NCI-H510A treated with DMSO at 0.1 percent for 48 hours (cell line): ENCODE measurements at regions not wholly inside any gene's neighbourhood (a gene's known extent, or its start where the extent isn't known, plus 50 kb on each side); places are given as distances from the start of the nearest gene placed in this dataset.
"Not testable (repeated sequence)": the region's sequence is repeated elsewhere in the genome, so short reads cannot be mapped to it uniquely, and the experiment has no call there.

Experiments
- DNase-seq: peaks from one replicate; lab custom pipeline; 2025; lab: John Stamatoyannopoulos, UW

- not testable (repeated sequence) for DNase-seq
Measured at GRCh38 chr1:220475608-220476007, 52.3 kb upstream of the MARK1 start.

- DNase-seq, result not testable (repeated sequence)
Measured at GRCh38 chr1:220475141-220475540, 52.8 kb upstream of the MARK1 start.

GRCh38 chr1:220473440-220473839, 54.5 kb upstream of the MARK1 start:
- DNase-seq, result no peak

- peak; percentile 41 for DNase-seq
Measured at GRCh38 chr1:220462752-220463151, 65.2 kb upstream of the MARK1 start.

GRCh38 chr1:220458936-220459335, 69.0 kb upstream of the MARK1 start:
- DNase-seq, result no peak

GRCh38 chr1:220457957-220458609, 69.9 kb upstream of the MARK1 start:
- no peak for DNase-seq

GRCh38 chr1:220455559-220455958, 72.4 kb upstream of the MARK1 start:
- DNase-seq, result no peak

GRCh38 chr1:220454155-220454777, 73.7 kb upstream of the MARK1 start:
- no peak for DNase-seq

GRCh38 chr1:220453371-220453770, 74.6 kb upstream of the MARK1 start:
- no peak for DNase-seq

- no peak for DNase-seq
Measured at GRCh38 chr1:220451532-220451931, 76.4 kb upstream of the MARK1 start.

GRCh38 chr1:220450927-220451326, 77.0 kb upstream of the MARK1 start:
- no peak for DNase-seq

GRCh38 chr1:220448217-220448616, 79.7 kb upstream of the MARK1 start:
- no peak for DNase-seq

GRCh38 chr1:220444586-220444985, 83.3 kb upstream of the MARK1 start:
- not testable (repeated sequence) for DNase-seq

- DNase-seq, result no peak
Measured at GRCh38 chr1:220441211-220441610, 86.7 kb upstream of the MARK1 start.

GRCh38 chr1:220438741-220439140, 89.2 kb upstream of the MARK1 start:
- DNase-seq, result no peak

GRCh38 chr1:220432408-220432807, 95.5 kb upstream of the MARK1 start:
- DNase-seq, result no peak

GRCh38 chr1:220431554-220432239, 96.2 kb upstream of the MARK1 start:
- no peak for DNase-seq

GRCh38 chr1:220430586-220430985, 97.3 kb upstream of the MARK1 start:
- DNase-seq, result no peak

- DNase-seq, result no peak
Measured at GRCh38 chr1:220430059-220430458, 97.9 kb upstream of the MARK1 start.

GRCh38 chr1:220426989-220427388, 100.9 kb upstream of the MARK1 start:
- no peak for DNase-seq

GRCh38 chr1:220425852-220426251, 102.1 kb upstream of the MARK1 start:
- DNase-seq, result no peak

- DNase-seq, result no peak
Measured at GRCh38 chr1:220421508-220421907, 106.4 kb upstream of the MARK1 start.

- peak; percentile 23 for DNase-seq
Measured at GRCh38 chr1:220420726-220421125, 107.2 kb upstream of the MARK1 start.
